GM23338 (cell line): ENCODE measurements at regions not wholly inside any gene's neighbourhood (a gene's known extent, or its start where the extent isn't known, plus 50 kb on each side); places are given as distances from the start of the nearest gene placed in this dataset.

Source experiments
- ATAC-seq: fragments of 200-7000 bp; cut with Tn5 transposase; 3 replicates; pipeline ENCODE4 v1.9.1; 2020
- DNase-seq: peaks from one replicate; pipeline ENCODE4 v3.0.0-alpha.2; 2015; ENCODE audit warnings: low spot score
- H2AFZ ChIP-seq: fragments of 200-600 bp; sonication (generic); 2 replicates; pipeline ENCODE4 v1.8.0; 2016; ENCODE audit warnings: antibody characterized with exemption, mild to moderate bottlenecking, moderate library complexity
- H3F3A ChIP-seq: fragments of 200-600 bp; sonication (generic); replicated peaks from 2 replicates; pipeline ENCODE4 v1.8.0; 2017; ENCODE audit warnings: antibody characterized with exemption, mixed run types, low read depth
- H3K27ac ChIP-seq: fragments of 200-600 bp; sonication (generic); 2 replicates; pipeline ENCODE4 v1.6.1; 2016; ENCODE audit warnings: low read depth
- H3K27me3 ChIP-seq: fragments of 200-600 bp; sonication (generic); 2 replicates; pipeline ENCODE4 v1.8.0; 2016; ENCODE audit warnings: mild to moderate bottlenecking, mixed run types, moderate library complexity; ENCODE audit not compliant: insufficient read depth
- H3K36me3 ChIP-seq: fragments of 200-600 bp; sonication (generic); 2 replicates; pipeline ENCODE4 v1.8.0; 2016; ENCODE audit warnings: mild to moderate bottlenecking; ENCODE audit not compliant: insufficient read depth
- H3K4me1 ChIP-seq: fragments of 200-600 bp; sonication (generic); 2 replicates; pipeline ENCODE4 v1.8.0; 2016; ENCODE audit warnings: mild to moderate bottlenecking, moderate library complexity; ENCODE audit not compliant: insufficient read depth
- H3K4me2 ChIP-seq: fragments of 200-600 bp; sonication (generic); 2 replicates; pipeline ENCODE4 v1.7.1; 2017; ENCODE audit warnings: mixed run types
- H3K4me3 ChIP-seq: fragments of 200-600 bp; sonication (generic); 2 replicates; pipeline ENCODE4 v1.6.1; 2016; ENCODE audit warnings: mixed run types
- H3K79me2 ChIP-seq: fragments of 200-600 bp; sonication (generic); replicated peaks from 2 replicates; pipeline ENCODE4 v1.8.0; 2017; ENCODE audit warnings: mild to moderate bottlenecking; ENCODE audit not compliant: insufficient read depth
- H3K9me2 ChIP-seq: fragments of 200-600 bp; sonication (generic); 2 replicates; pipeline ENCODE4 v1.8.0; 2017; ENCODE audit not compliant: insufficient read depth
- H4K20me1 ChIP-seq: fragments of 200-600 bp; sonication (generic); replicated peaks from 2 replicates; pipeline ENCODE4 v1.8.0; 2017; ENCODE audit warnings: mild to moderate bottlenecking; ENCODE audit not compliant: insufficient read depth
- H3K27ac Mint-ChIP-seq: 2 replicates; pipeline ENCODE4 v1.8.0; 2020; ENCODE audit warnings: inconsistent platforms, mild to moderate bottlenecking, moderate library complexity, mixed read lengths
- H3K27me3 Mint-ChIP-seq: 3 replicates; pipeline ENCODE4 v1.8.0; 2022; ENCODE audit warnings: low read depth, mild to moderate bottlenecking, moderate library complexity, mixed read lengths, inconsistent platforms; ENCODE audit not compliant: insufficient read depth, poor library complexity
- H3K36me3 Mint-ChIP-seq: 3 replicates; pipeline ENCODE4 v1.8.0; 2021; ENCODE audit warnings: low read depth, mild to moderate bottlenecking, inconsistent platforms, moderate library complexity, mixed read lengths
- H3K4me1 Mint-ChIP-seq: 3 replicates; pipeline ENCODE4 v1.8.0; 2020; ENCODE audit warnings: mild to moderate bottlenecking, inconsistent platforms, mixed read lengths
- H3K4me3 Mint-ChIP-seq: 3 replicates; pipeline ENCODE4 v1.8.0; 2021; ENCODE audit warnings: moderate library complexity, mild to moderate bottlenecking, inconsistent platforms, mixed read lengths
- H3K9me3 Mint-ChIP-seq: 3 replicates; pipeline ENCODE4 v1.8.0; 2020; ENCODE audit warnings: moderate library complexity, mild to moderate bottlenecking, inconsistent platforms, mixed read lengths
- CREB1 ChIP-seq: fragments of 250-450 bp; sonication (Bioruptor Pico); IDR thresholded peaks from 2 replicates; pipeline ENCODE4 v1.5.0; 2020; ENCODE audit warnings: low read depth, mild to moderate bottlenecking, moderate library complexity
- EZH2 ChIP-seq: fragments of 200-600 bp; sonication (generic); IDR thresholded peaks from one replicate; pipeline ENCODE4 v1.8.0; 2017; ENCODE audit warnings: antibody characterized with exemption, mild to moderate bottlenecking, low read depth; ENCODE audit not compliant: unreplicated experiment
- EZH2phosphoT487 ChIP-seq: fragments of 200-600 bp; sonication (generic); IDR thresholded peaks from one replicate; pipeline ENCODE4 v1.8.1; 2018; ENCODE audit warnings: antibody characterized with exemption; ENCODE audit not compliant: unreplicated experiment
- JUNB ChIP-seq: IDR thresholded peaks from one replicate; pipeline ENCODE4 v1.6.1; 2016; ENCODE audit warnings: antibody characterized with exemption; ENCODE audit not compliant: unreplicated experiment
- NANOG ChIP-seq: IDR thresholded peaks from 2 replicates; pipeline ENCODE4 v1.6.1; 2016; ENCODE audit warnings: antibody characterized with exemption, borderline replicate concordance
- POLR2AphosphoS5 ChIP-seq: IDR thresholded peaks from 2 replicates; pipeline ENCODE4 v1.6.1; 2016; ENCODE audit warnings: antibody characterized with exemption, low read depth
- REST ChIP-seq: IDR thresholded peaks from one replicate; pipeline ENCODE4 v1.6.1; 2018; ENCODE audit warnings: antibody characterized with exemption; ENCODE audit not compliant: unreplicated experiment
- STAT1 ChIP-seq: IDR thresholded peaks from one replicate; pipeline ENCODE4 v1.6.1; 2016; ENCODE audit warnings: antibody characterized with exemption; ENCODE audit not compliant: unreplicated experiment
- ZNF114 ChIP-seq: fragments of 250-450 bp; sonication (Bioruptor Pico); IDR thresholded peaks from 2 replicates; pipeline ENCODE4 v1.5.0; 2020; ENCODE audit warnings: mild to moderate bottlenecking, moderate library complexity
- ZNF331 ChIP-seq: fragments of 250-450 bp; sonication (Bioruptor Pico); IDR thresholded peaks from 2 replicates; pipeline ENCODE4 v1.5.0; 2020; ENCODE audit warnings: low read depth, mild to moderate bottlenecking, moderate library complexity
- ZNF462 ChIP-seq: fragments of 250-450 bp; sonication (Bioruptor Pico); IDR thresholded peaks from 2 replicates; pipeline ENCODE4 v1.5.0; 2020; ENCODE audit warnings: mild to moderate bottlenecking, moderate library complexity
- TF ChIP-seq, protein P1 (sequence below), 2 experiments: fragments of 200-600 bp in 1 of 2; sonication (generic) in 1 of 2; conservative IDR thresholded peaks; 2 replicates each; pipeline versions ENCODE4 v1.5.1 to v1.6.1; 2016 to 2017; ENCODE audit warnings: antibody characterized with exemption in 2 of 2, low read depth in 2 of 2, mild to moderate bottlenecking in 2 of 2, moderate library complexity in 1 of 2
- TF ChIP-seq, protein P2 (sequence below): IDR thresholded peaks from 2 replicates; pipeline ENCODE4 v1.6.1; 2016; ENCODE audit warnings: antibody characterized with exemption

GRCh38 chrX:39201305-39201990, 400.2 kb downstream of the MID1IP1 start:
- Mint-ChIP-seq H3K4me3 (no peak overlapping the region), H3K27ac (no peak overlapping the region), H3K4me1 (peaks cover 4% of the 10 kb centered on the region), H3K9me3 (no peaks in the 10 kb centered on the region), H3K36me3 (no peaks in the 10 kb centered on the region), H3K27me3 (peaks cover 3% of the 10 kb centered on the region)
- H3K79me2 ChIP-seq: no peaks in the 10 kb centered on the region
- no peak overlapping the region for H3K4me2 ChIP-seq
- H3K9me2 ChIP-seq: no peaks in the 10 kb centered on the region
- H3K4me3 ChIP-seq: no peak overlapping the region
- H3K27ac ChIP-seq: no peak overlapping the region
- H3K27me3 ChIP-seq: no peaks in the 10 kb centered on the region
- no peaks in the 10 kb centered on the region for H3F3A ChIP-seq
- H2AFZ ChIP-seq: no peak overlapping the region
- no peaks in the 10 kb centered on the region for H3K36me3 ChIP-seq
- H3K4me1 ChIP-seq: no peaks in the 10 kb centered on the region
- DNase-seq (no peak), ATAC-seq (no peak)
- H4K20me1 ChIP-seq: no peaks in the 10 kb centered on the region
- TF ChIP-seq POLR2AphosphoS5 (no peak), ZNF331 (CRISPR knock-in tag) (no peak), STAT1 (no peak), REST (no peak), CREB1 (CRISPR knock-in tag) (no peak), NANOG (no peak), EZH2 (no peak), ZNF462 (no peak), EZH2phosphoT487 (no peak), ZNF114 (CRISPR knock-in tag) (no peak), JUNB (no peak)
- TF ChIP-seq, protein P1, sequence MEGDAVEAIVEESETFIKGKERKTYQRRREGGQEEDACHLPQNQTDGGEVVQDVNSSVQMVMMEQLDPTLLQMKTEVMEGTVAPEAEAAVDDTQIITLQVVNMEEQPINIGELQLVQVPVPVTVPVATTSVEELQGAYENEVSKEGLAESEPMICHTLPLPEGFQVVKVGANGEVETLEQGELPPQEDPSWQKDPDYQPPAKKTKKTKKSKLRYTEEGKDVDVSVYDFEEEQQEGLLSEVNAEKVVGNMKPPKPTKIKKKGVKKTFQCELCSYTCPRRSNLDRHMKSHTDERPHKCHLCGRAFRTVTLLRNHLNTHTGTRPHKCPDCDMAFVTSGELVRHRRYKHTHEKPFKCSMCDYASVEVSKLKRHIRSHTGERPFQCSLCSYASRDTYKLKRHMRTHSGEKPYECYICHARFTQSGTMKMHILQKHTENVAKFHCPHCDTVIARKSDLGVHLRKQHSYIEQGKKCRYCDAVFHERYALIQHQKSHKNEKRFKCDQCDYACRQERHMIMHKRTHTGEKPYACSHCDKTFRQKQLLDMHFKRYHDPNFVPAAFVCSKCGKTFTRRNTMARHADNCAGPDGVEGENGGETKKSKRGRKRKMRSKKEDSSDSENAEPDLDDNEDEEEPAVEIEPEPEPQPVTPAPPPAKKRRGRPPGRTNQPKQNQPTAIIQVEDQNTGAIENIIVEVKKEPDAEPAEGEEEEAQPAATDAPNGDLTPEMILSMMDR (conservative IDR thresholded peaks at IDR 0.05; ENCODE audit: low read depth in 2 of 2): no peak
- TF ChIP-seq, protein P2, sequence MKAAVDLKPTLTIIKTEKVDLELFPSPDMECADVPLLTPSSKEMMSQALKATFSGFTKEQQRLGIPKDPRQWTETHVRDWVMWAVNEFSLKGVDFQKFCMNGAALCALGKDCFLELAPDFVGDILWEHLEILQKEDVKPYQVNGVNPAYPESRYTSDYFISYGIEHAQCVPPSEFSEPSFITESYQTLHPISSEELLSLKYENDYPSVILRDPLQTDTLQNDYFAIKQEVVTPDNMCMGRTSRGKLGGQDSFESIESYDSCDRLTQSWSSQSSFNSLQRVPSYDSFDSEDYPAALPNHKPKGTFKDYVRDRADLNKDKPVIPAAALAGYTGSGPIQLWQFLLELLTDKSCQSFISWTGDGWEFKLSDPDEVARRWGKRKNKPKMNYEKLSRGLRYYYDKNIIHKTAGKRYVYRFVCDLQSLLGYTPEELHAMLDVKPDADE: no peak
